HG02642 (cell line): ENCODE measurements at regions not wholly inside any gene's neighbourhood (a gene's known extent, or its start where the extent isn't known, plus 50 kb on each side); places are given as distances from the start of the nearest gene placed in this dataset.
"Not testable (repeated sequence)": the region's sequence is repeated elsewhere in the genome, so short reads cannot be mapped to it uniquely, and the experiment has no call there.

Experiments used
- ATAC-seq: cut with Tn5 transposase; IDR thresholded peaks from one replicate; pipeline ENCODE4 v1.9.1; 2021; ENCODE audit warnings: mild to moderate bottlenecking; ENCODE audit not compliant: unreplicated experiment, poor library complexity

GRCh38 chr21:17388226-17388625 lies 124.6 kb upstream of the CXADR start:
- no peak for ATAC-seq

- ATAC-seq: no peak
These were observed 123.5 kb upstream of the CXADR start for GRCh38 chr21:17389311-17389710.

- no peak for ATAC-seq
These were observed 122.3 kb upstream of the CXADR start for GRCh38 chr21:17390569-17390968.

- no peak for ATAC-seq
These were observed 121.0 kb upstream of the CXADR start for GRCh38 chr21:17391811-17392340.

GRCh38 chr21:17393413-17393812 lies 119.4 kb upstream of the CXADR start:
- no peak for ATAC-seq

GRCh38 chr21:17396948-17397347 lies 115.9 kb upstream of the CXADR start:
- no peak for ATAC-seq

- ATAC-seq: no peak
These were observed 115.1 kb upstream of the CXADR start for GRCh38 chr21:17397703-17398102.

GRCh38 chr21:17398954-17399353 lies 113.9 kb upstream of the CXADR start:
- not testable (repeated sequence) for ATAC-seq

GRCh38 chr21:17402937-17403336 lies 109.9 kb upstream of the CXADR start:
- no peak for ATAC-seq

- ATAC-seq: no peak
These were observed 106.6 kb upstream of the CXADR start for GRCh38 chr21:17406202-17406601.

- no peak for ATAC-seq
These were observed 98.1 kb upstream of the CXADR start for GRCh38 chr21:17414766-17415165.

- no peak for ATAC-seq
These were observed 96.7 kb upstream of the CXADR start for GRCh38 chr21:17416139-17416538.

GRCh38 chr21:17422931-17423330 lies 89.9 kb upstream of the CXADR start:
- ATAC-seq: no peak

GRCh38 chr21:17427157-17427556 lies 85.7 kb upstream of the CXADR start:
- ATAC-seq: no peak

GRCh38 chr21:17427831-17428483 lies 84.9 kb upstream of the CXADR start:
- ATAC-seq: peak; percentile 89

GRCh38 chr21:17428484-17428869 lies 84.4 kb upstream of the CXADR start:
- peak; percentile 86 for ATAC-seq

GRCh38 chr21:17428980-17429379 lies 83.9 kb upstream of the CXADR start:
- no peak for ATAC-seq

GRCh38 chr21:17429936-17430335 lies 82.9 kb upstream of the CXADR start:
- no peak for ATAC-seq

- no peak for ATAC-seq
These were observed 80.1 kb upstream of the CXADR start for GRCh38 chr21:17432732-17433057.

GRCh38 chr21:17433730-17434129 lies 79.1 kb upstream of the CXADR start:
- no peak for ATAC-seq

- ATAC-seq: no peak
These were observed 77.0 kb upstream of the CXADR start for GRCh38 chr21:17435565-17436543.
